NCI-H2107 (cell line): ENCODE measurements at regions not wholly inside any gene's neighbourhood (a gene's known extent, or its start where the extent isn't known, plus 50 kb on each side); places are given as distances from the start of the nearest gene placed in this dataset.
"Not testable (repeated sequence)": the region's sequence is repeated elsewhere in the genome, so short reads cannot be mapped to it uniquely, and the experiment has no call there.

Experiments used
- DNase-seq: peaks from one replicate; lab custom pipeline; 2025; lab: John Stamatoyannopoulos, UW

DNA sequence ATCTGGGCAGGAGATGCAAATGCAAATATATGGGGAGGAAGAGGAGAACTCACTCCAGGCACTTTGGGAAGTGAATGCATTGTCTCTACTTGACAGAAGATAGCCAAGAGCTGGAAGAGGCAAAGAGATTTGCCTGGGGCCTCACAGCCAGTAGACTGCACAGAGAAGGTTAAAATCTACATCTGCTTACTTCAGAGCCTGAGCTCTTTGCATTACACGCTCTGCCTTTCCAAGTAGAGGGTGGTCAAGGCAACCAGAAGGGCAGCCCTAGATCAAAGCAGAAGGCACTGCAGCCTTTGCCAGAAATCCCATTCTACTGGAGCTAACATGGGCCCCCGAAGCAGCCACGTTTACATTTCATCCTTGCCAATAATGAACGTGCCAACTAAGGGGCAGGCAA lies 407.2 kb upstream of the CCL2 start:
- DNase-seq, result no peak

DNA sequence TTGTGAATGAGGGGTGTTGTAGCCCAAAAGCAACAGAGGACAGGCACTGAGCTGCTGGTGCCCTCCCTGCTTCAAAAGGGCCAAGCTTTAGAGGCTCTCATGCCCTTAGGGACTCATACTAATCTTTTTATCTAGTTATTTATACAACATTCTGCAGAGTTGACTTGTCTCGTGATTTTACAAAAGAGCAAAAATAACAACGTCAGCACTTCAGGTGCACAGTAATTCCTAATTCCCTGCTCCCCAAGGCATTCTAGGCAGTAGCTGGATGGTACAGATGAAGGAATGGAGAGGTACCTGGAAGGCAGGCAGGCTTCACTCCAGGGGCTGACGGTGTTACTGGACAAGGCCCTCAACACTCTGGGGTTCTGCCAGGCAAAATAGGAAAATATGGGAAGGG lies 406.7 kb upstream of the CCL2 start:
- no peak for DNase-seq

DNA sequence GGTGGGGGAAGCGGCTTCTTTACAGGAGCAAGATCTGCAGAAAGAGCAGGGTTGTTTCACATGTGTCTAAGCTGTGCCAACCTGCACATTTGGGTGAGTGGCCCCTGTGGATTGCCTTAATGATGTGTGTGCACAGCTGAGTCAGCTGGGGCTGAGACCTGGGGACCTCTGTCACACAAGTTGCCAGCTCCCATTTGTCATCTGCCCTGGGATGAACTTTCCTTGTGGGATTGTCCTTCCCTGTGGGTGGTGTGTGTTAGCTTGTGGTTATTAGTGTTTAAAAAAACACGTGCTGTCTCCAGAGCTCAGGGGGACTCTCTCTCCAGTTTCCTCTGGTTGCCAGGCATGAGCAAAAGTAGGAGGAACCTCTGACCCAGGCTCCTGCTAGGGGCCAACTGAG lies 400.5 kb upstream of the CCL2 start:
- no peak for DNase-seq

DNA sequence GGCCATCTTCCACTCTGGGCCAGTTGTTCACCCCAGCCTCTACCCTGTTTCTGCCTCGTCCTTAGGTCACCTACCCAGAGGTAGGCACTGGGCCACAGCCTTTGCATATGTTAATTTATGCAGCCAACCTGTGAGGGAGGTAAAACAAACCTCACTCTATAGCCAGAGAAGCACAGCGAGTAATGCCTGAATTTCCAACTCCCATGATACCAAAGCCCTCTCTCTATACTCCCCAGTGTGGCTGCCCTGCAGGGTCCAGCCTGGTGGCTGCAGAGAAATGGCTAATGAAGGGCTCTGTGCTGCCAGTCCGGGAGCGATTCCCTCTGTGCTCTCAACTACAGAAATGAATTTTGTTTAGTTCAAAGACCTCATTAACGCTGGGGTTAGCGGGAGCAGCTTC lies 397.0 kb upstream of the CCL2 start:
- no peak for DNase-seq

DNA sequence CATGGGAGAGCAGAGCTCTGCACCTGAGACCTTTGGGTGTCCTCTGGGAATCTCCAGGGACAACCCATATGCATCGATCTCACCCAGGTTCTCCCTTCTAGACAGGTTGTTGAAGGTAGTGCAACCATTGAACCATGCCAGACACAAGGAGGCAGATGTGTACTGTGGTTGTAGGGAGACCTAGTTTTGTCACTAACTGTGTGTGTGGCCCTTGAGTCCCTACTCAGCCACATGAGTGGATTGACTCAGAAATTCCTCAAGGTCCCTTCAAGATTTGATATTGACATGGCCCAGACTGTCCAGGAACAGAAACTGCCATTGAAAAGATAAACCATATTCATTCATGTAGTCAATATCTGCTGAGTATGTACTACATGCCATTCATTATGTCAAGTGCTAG lies 396.4 kb upstream of the CCL2 start:
- no peak for DNase-seq

DNA sequence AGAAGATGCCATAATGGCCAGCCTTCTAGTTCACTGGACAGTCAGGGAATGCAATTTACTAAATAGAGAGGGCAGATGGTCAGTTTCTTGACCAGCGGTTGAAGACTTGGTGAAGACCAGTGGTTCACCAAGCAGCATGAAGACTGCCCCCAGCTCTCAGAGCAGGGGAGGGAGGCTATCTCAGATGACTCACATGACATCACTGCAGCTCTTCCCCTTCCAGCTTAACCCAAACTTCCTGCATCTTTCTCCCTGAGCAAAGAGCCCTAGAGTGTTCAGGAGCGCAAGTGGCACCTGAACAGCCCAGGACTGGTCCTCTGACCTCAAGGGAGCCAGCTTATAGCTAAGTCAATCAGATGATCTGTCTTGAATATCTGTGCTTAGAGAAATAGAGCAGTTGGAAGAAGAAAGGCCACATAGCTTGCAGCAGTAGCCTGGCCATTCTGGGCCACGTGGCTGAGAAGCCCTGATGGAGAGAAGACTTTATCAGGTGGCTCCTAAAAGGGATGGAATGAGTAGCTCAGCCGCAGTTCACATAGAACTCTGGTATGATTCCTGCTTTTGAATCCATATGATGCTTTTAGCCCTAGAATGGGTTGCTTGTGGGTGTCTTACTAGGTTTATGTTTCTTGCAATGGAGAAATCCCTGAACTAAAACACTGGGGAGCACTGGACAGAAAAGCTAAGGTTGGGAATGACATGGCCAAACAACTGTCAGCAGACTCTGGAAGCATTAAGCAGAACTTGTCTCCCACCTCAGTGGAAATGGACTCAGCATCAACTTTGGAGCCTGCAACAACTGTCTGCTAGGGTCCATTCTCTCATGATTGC lies 392.1 kb upstream of the CCL2 start:
- DNase-seq, result no peak

DNA sequence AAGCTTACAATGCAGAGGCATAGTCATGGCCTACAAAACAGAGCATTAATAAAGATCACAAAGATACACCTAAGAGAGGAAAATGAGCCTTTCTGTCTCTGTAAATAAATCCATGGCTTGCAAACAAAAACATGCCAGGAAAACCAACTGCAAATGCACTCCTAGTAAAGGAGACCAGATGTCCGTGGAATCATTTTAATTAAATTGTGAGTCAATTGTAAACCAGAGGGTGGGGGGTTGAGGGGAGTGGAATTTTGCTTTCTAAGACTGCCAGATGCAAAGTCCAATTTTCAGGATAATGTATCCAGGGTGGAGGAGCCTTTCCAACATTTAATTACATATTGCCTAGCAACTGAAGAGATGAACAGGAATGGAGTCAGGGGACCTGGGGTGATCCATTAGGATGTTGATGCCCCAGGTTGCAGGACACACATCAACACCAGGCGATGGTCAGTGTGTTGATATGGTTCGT lies 390.3 kb upstream of the CCL2 start:
- no peak for DNase-seq

GRCh38 chr17:33868899-33869298 lies 386.2 kb upstream of the CCL2 start:
- DNase-seq, result no peak

DNA sequence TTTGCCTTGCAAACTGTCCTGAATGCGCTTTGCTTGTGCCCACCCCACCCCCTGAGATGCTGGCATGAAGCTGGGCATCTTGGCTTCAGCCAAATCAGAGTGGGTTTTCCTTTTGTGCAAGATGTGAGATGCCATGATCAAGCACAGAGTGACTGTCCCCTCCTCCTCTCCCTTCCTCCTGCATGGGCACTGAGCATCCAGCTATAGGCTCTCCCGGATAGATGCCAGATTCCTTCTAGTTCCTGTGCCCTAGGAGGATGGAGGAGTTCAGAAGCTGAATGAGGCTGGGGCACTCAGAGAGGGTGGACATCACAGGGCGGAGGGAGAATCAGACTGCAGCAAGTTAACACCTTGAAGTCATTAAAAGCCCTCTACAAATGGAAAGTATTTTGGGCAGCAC lies 384.1 kb upstream of the CCL2 start:
- DNase-seq, result no peak

GRCh38 chr17:33871720-33872540 lies 383.2 kb upstream of the CCL2 start:
- no peak for DNase-seq

GRCh38 chr17:33873201-33873617 lies 381.9 kb upstream of the CCL2 start:
- DNase-seq, result no peak

- no peak for DNase-seq
Observed at GRCh38 chr17:33874617-33875060, 380.4 kb upstream of the CCL2 start.

- DNase-seq, result no peak
Observed at GRCh38 chr17:33875973-33876372, 379.1 kb upstream of the CCL2 start.

GRCh38 chr17:33882273-33882672 lies 372.8 kb upstream of the CCL2 start:
- DNase-seq, result not testable (repeated sequence)

DNA sequence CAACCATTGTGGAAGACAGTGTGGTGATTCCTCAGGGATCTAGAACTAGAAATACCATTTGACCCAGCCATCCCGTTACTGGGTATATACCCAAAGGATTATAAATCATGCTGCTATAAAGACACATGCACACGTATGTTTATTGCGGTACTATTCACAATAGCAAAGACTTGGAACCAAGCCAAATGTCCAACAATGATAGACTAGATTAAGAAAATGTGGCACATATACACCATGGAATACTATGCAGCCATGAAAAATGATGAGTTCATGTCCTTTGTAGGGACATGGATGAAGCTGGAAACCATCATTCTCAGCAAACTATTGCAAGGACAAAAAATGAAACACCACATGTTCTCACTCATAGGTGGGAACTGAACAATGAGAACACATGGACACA lies 372.4 kb upstream of the CCL2 start:
- not testable (repeated sequence) for DNase-seq

- no peak for DNase-seq
Observed at GRCh38 chr17:33888455-33888854, 366.6 kb upstream of the CCL2 start.

GRCh38 chr17:33889040-33889439 lies 366.0 kb upstream of the CCL2 start:
- DNase-seq, result no peak

- no peak for DNase-seq
Observed at GRCh38 chr17:33889766-33890165, 365.3 kb upstream of the CCL2 start.

DNA sequence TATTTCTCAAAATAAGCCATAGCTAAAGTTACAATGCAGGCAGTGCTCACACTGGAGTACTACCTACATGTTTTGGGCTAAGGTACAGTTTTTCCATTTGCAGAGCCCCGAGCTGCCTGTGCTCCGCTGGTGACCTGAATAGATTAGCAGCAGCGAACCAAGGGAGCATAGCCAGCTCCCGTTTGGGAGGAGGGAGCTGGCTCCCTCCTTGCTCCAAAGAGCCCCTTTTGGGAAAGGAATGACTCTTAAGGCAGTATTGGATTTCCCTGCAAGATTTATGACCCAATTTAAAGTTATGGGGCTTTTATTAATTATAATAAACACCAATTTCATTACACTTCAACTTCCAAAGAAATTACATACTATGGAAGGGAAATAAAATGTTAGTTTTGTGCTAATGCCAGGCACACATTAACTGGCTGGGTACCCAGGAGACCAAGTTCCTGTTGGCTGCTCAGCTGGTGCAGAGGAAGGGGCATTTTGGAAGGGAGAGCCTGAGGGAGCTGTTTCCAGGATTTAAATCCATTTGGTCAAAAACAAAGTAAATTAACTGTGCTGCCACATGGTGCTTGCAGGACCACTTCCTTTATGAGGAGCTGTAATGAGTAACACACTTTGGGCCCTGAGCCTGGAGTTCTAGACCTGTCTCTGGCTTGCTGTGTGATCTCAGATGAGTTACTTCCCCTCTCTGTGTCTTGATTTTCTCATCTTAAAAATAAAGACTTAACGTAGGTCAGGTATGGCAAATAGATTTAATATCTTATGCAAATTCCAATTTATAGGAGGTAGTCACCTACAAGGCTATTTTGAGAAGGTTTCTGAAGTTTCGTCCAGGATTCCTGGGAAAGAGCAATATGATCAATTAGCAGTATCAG lies 362.1 kb upstream of the CCL2 start:
- no peak for DNase-seq

DNA sequence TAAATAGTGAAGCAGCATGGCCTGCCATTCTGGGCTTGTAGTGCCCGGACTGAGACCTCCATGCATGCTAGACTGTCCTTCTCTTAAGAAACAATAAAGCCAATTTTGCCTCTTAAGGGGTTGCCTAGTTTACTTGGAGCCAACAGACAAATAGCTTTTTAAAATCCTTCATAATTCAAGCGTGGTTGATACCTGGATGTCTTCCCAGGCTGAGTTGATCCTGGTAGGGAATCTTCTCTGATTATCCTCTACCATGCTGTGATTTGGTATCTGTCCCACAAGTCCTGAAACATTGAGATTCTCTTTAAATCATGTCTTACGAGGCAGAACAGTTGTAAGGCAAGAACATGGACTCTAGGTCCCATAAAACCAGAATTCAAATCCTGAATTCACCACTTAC lies 359.6 kb upstream of the CCL2 start:
- no peak for DNase-seq

DNA sequence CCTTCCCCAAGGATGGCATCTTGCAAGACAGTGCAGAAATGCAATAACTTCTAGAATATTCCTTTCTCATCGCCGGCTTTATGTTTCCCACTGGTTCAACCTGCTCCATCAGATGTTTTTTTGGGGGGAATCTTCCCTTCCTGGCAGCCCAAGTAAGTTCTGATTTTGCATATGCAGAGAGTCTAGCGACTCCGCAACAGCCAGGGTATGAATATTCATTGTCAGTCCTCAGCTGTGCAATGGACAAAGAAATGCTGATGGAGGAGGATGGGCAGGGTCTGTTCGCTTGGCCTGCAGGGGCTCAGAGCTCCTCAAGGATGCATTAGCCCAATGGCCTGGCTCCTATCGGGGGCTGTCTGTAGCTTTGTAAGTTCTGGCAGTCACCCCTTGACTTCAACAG lies 358.8 kb upstream of the CCL2 start:
- no peak for DNase-seq

DNA sequence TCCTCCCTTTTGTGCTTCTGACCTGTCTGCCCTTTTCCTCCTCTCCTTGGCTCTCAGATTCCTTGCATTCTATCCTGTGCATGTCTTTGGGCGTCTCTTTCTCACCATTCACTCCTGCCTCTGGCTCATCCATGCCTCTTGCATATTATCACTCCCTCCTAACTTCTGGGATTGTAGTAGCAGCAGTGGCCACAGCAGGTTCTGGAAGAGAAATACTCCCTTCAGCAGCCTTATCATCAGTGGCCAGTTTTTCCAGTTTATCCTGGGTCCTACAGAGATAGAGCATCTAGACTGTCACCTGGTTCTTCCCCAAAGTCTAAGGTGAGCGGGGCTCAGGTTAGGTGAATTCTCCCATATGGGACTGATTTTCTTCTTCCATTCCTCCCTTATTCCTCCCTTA lies 354.0 kb upstream of the CCL2 start:
- no peak for DNase-seq
